DMS 273 (cell line): ENCODE measurements at regions not wholly inside any gene's neighbourhood (a gene's known extent, or its start where the extent isn't known, plus 50 kb on each side); places are given as distances from the start of the nearest gene placed in this dataset.
A peak's percentile ranks its signal among the peaks of the same experiment; 100 is the strongest.
"Not testable (repeated sequence)": the region's sequence is repeated elsewhere in the genome, so short reads cannot be mapped to it uniquely, and the experiment has no call there.

ENCODE experiments used
- DNase-seq: peaks from one replicate; lab custom pipeline; 2025; ENCODE audit not compliant: unreplicated experiment; lab: John Stamatoyannopoulos, UW

DNA sequence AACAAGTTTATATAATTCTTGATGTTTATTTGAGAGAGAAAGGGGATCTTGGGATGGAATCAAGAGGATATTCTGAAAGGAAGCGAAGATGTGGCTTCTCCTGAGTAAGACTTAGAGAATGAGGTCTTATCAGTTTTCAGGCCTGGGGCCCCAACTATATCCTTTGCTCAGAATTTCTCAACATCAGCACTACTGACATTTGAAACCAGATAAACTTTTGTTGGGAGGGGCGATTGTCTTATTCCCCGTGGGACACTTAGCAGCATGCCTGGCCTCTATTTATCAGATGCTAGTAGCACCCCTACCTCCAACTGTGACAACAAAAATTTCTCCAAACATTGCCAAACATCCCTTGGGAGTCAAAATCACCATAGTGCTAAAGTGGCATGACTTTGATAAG is 567.7 kb downstream of the MAT2B start:
- DNase-seq = no peak

DNA sequence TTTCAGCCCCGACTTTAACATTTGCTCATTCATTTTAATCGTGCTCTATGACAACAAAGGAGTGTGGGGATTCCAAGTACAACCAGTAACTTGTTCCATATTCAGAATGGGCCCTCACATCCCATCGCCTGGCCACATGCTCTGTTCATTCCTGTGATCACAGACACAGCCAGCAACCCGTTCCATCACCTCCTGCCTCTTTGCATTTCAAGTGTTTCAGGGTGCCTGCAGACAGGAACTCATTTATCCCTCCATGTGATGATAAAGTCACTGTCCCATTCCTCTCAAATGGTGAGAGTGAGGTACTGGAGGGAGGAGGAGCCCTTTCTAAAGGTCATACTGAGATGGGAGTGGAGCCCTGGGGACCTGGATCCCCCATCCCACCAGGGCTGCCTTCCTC is 571.1 kb downstream of the MAT2B start:
- no peak for DNase-seq

- DNase-seq = no peak
Measured at GRCh38 chr5:164090358-164090757, 584.9 kb downstream of the MAT2B start.

DNA sequence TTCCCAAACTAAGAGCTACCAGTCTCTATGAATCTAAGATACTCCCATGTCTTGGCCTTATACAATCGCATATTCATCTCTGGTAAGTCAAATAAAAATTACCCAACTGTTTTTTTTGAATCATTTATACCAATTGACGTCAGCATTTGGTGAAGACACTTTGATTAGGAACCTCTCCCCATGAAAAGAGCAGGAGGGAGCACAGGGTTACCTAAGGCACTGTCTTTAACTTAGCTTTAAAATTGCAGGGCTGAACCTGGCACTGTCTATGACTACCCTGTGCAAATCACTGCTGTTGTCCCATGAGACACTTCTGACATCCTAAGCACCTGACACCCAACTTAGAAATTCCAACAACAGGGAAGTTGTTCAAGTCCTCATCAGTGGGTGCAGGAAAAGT is 586.4 kb downstream of the MAT2B start:
- no peak for DNase-seq

GRCh38 chr5:164094291-164094690 is 588.9 kb downstream of the MAT2B start:
- DNase-seq = no peak

DNA sequence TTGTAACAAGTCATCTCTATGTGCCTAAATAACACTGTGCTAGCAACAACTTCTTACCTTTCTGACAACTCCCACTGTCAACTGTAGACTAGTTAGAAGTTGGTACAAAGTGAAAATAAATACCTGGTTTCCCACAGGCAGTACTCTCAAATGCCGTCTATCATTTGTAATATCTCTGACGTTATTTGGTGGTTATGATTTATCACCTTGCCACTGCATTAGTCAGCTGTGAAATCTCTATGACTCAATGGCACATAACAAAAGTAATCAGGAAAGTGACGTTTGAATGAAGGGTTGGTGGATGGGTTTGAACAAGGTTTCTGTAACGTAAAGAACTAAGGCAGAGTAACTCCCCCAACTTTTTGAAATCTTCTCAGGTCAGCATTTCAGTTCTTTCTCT is 592.3 kb downstream of the MAT2B start:
- DNase-seq = no peak

GRCh38 chr5:164098531-164098930 is 593.1 kb downstream of the MAT2B start:
- DNase-seq = no peak

DNA sequence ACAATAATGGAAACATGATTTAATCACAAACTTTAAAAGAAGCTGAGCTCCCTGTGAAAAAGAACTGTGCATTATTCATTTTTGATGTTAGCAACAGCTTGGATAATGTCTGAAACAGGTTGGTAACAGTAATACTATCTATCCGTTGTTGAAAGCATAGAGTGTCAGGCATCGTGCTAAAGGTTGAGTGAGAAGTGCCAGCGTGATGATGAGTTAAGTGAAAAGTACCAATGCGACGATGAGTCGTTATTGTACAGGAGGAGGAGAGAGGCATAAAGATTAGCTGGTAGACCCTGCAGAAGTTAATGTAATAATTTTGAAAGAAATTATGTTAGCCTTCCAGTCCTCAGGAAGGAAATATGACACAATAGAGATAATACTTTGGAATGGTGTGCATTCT is 593.6 kb downstream of the MAT2B start:
- no peak for DNase-seq

GRCh38 chr5:164115420-164115819 is 610.0 kb downstream of the MAT2B start:
- DNase-seq = no peak

- DNase-seq = peak; percentile 75
Measured at GRCh38 chr5:164119806-164120447, 614.5 kb downstream of the MAT2B start.

DNA sequence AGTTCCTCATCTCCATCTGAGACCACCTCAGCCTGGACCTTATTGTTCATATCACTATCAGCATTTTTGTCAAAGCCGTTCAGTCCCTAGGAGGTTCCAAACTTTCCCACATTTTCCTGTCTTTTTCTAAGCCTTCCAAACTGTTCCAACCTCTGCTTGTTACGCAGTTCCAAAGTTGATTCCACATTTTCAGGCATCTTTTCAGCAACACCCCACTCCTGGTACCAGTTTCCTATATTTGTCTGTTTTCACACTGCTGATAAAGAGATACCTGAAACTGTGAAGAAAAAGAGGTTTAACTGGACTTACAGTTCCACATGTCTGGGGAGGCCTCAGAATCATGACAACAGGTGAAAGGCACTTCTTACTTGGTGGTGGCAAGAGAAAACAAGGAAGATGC is 622.1 kb downstream of the MAT2B start:
- no peak for DNase-seq

- DNase-seq = no peak
Measured at GRCh38 chr5:164132358-164132757, 626.9 kb downstream of the MAT2B start.

- DNase-seq = no peak
Measured at GRCh38 chr5:164137095-164137494, 631.7 kb downstream of the MAT2B start.

DNA sequence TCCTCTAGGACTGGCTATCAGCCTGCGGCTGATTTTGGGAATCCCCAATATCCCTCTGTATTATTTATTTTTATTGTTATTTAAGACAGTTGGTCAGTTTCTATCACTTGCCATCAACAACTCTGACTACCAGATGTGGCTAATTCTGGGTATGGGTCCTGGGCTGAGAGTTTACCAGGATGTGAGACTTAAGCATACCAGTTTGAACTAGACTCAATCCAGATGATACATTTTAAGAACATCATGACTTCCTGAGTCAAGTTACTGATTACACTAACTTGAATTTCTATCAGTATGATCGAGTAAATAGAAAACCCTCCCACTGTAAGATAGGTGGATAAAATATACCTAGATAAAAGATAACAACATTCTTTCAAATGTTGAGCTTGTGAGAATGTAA is 634.0 kb downstream of the MAT2B start:
- DNase-seq = no peak

DNA sequence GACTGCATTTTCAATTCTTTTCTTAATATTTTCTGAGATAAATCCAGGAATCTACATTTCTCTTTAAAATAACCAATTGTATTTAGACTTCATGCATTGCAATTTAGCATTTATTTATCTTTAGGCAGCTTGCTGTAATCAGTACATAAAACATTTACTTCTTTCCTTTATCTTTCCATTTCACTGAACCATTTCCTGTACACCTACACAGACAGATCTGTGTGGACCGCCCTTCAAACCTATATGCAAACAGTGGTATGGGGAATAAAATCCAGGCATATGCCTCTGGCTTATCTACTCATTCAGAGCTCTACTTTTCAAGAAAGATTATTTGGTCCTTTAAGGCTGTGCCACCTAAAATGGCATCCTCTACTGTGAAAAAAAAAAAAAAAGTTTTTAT is 640.0 kb downstream of the MAT2B start:
- DNase-seq = no peak

GRCh38 chr5:164146223-164146622 is 640.8 kb downstream of the MAT2B start:
- DNase-seq = no peak

GRCh38 chr5:164148292-164148691 is 642.9 kb downstream of the MAT2B start:
- no peak for DNase-seq

- not testable (repeated sequence) for DNase-seq
Measured at GRCh38 chr5:164152539-164152938, 647.1 kb downstream of the MAT2B start.

DNA sequence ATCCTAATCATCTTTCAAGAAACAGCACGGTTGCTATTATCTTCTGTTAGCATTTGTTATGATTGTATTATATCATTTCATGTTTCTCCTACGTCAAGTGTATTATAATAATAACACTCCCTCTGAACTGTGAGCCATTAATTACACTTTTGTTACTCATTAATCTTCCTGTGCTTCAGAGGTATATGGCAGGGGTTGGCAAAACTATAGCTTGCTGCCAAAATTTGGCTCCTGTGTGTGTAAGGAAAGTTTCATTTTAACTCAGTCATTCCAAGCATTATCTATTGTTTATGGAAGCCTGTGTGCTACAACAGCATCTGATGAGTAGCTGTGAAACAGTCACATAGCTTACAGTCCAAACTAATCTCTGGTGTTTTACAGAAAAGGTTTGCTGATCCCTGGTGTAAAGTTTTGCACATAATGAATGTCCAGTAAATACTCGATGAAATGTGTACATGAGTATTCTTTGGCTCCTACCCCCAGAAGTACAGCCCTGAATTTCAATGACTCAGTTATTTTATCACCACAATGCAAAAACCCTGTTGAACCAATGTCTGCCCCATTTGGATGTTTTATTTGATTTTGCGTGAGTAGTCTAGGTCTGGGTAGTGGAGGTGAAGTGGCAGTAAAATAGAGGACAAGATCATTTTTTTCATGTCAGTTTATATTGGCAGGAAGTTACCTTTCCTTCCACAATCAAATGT is 648.2 kb downstream of the MAT2B start:
- DNase-seq = no peak

DNA sequence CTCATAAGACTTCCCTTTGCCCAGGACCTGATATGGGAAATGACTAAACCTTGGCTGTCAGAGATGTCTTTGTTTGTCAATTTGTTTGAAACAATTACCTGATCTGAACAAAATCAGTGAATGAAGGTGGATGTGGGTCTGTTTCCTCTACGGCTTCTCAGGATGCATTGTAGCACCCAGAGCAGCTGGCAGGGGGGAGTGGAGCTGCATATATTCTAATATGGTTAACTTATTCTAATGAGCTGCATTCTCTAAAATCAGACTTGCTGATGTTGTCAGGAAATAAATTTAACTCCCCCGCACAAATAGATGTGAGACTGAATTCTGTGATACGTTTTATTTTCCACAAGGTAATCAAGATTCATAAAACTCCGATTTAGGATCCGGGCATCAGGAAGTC is 665.4 kb downstream of the MAT2B start:
- DNase-seq = no peak

DNA sequence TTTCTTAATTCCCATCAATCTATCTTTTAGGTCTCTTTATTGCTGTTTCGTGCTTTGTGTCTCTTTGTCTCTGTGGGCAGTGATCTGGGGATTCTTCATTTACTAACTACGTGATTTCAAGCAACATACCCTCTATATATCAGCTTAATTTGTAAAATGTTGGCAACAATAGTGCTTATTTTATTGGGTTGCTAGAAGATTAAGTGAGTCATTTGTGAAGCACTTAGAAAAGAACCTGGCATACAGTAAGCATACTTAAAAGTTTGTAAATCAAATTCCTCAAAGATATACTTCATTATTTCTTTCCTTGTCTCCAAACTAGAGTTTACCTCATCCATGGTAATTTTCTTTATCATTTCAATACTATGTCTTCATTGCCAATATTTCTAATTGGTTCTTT is 669.7 kb downstream of the MAT2B start:
- DNase-seq = no peak

DNA sequence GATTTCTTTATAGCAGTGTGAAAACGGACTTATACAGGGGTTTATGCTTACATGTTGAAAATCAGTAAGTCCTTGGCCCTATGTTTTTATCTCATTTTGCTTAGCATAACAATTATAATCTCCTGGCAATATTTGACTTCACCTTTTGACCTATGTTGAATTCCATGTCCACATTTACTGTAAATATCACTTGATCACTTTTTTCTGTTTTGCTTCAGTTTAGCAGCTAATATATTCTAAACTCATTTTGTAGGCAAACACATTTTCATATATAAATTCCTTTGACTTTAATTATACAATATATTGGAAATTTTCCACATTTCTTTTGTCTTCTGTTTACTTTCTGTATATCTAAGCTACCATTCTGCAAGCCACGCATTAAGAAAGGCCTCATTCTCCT is 674.0 kb downstream of the MAT2B start:
- no peak for DNase-seq

- DNase-seq = no peak
Measured at GRCh38 chr5:164181604-164182003, 676.2 kb downstream of the MAT2B start.
